ENCODE measurements at regions not wholly inside any gene's neighbourhood (a gene's known extent, or its start where the extent isn't known, plus 50 kb on each side); places are given as distances from the start of the nearest gene placed in this dataset.

DNA sequence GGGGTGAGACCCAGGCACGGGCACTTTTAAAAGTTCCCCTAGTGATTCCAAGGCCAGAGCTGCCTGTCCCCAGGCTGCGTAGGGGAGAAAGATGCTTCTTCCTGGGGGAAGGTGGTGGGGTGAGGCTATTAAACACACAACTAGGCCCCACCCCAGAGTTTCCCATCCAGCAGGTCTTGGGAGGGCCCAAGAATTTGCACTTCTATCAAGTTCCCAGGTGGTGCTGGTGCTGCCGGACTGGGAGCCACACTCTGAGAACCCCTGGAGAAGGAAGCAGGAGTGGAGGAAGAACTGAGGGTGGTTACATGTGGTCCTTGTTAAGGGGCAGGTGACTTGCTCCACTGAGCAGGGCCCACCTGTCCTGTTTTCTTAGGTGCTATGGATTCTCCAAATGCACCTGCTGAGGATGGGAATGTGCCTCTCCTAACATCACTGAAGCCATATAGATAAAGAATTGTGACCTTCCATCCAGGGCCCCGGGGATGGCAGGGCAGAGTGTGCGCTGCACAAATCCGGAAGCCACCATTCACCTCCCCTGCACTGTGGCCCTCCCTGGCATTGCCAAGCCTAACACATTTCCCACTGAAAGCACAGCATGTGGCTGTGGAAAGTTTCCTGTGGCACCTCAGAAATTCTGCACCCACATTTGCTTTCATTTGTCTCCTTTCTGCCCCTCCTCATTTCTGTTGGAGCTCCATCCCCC, 111.5 kb upstream of the MEF2A start:
- TF ChIP-seq, protein P1, sequence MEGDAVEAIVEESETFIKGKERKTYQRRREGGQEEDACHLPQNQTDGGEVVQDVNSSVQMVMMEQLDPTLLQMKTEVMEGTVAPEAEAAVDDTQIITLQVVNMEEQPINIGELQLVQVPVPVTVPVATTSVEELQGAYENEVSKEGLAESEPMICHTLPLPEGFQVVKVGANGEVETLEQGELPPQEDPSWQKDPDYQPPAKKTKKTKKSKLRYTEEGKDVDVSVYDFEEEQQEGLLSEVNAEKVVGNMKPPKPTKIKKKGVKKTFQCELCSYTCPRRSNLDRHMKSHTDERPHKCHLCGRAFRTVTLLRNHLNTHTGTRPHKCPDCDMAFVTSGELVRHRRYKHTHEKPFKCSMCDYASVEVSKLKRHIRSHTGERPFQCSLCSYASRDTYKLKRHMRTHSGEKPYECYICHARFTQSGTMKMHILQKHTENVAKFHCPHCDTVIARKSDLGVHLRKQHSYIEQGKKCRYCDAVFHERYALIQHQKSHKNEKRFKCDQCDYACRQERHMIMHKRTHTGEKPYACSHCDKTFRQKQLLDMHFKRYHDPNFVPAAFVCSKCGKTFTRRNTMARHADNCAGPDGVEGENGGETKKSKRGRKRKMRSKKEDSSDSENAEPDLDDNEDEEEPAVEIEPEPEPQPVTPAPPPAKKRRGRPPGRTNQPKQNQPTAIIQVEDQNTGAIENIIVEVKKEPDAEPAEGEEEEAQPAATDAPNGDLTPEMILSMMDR (tag by site-specific recombination; IDR thresholded peaks at IDR 0.05): no peak
- TF ChIP-seq ZNF777 (tag by site-specific recombination; IDR thresholded peaks at IDR 0.05; ENCODE audit: borderline replicate concordance): no peak
- no peak for TF ChIP-seq ZNF501 (tag by site-specific recombination; IDR thresholded peaks at IDR 0.05)
- TF ChIP-seq, protein P2, sequence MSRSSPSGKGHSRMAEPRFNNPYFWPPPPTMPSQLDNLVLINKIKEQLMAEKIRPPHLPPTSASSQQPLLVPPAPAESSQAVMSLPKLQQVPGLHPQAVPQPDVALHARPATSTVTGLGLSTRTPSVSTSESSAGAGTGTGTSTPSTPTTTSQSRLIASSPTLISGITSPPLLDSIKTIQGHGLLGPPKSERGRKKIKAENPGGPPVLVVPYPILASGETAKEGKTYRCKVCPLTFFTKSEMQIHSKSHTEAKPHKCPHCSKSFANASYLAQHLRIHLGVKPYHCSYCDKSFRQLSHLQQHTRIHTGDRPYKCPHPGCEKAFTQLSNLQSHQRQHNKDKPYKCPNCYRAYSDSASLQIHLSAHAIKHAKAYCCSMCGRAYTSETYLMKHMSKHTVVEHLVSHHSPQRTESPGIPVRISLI (tag by site-specific recombination; IDR thresholded peaks at IDR 0.05): no peak
- TF ChIP-seq, protein P3, sequence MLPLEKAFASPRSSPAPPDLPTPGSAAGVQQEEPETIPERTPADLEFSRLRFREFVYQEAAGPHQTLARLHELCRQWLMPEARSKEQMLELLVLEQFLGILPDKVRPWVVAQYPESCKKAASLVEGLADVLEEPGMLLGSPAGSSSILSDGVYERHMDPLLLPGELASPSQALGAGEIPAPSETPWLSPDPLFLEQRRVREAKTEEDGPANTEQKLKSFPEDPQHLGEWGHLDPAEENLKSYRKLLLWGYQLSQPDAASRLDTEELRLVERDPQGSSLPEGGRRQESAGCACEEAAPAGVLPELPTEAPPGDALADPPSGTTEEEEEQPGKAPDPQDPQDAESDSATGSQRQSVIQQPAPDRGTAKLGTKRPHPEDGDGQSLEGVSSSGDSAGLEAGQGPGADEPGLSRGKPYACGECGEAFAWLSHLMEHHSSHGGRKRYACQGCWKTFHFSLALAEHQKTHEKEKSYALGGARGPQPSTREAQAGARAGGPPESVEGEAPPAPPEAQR (tag by site-specific recombination; IDR thresholded peaks at IDR 0.05): no peak
- TF ChIP-seq GLI2 (tag by site-specific recombination; IDR thresholded peaks at IDR 0.05; ENCODE audit: borderline replicate concordance, low read depth): no peak
- no peak for TF ChIP-seq MZF1 (tag by site-specific recombination; IDR thresholded peaks at IDR 0.05; ENCODE audit: borderline replicate concordance)
- TF ChIP-seq ZNF223 (tag by site-specific recombination; IDR thresholded peaks at IDR 0.05): no peak
- TF ChIP-seq ZNF548 (tag by site-specific recombination; IDR thresholded peaks at IDR 0.05): no peak
- no peak for TF ChIP-seq ZNF701 (tag by site-specific recombination; IDR thresholded peaks at IDR 0.05)
- TF ChIP-seq, protein P4, sequence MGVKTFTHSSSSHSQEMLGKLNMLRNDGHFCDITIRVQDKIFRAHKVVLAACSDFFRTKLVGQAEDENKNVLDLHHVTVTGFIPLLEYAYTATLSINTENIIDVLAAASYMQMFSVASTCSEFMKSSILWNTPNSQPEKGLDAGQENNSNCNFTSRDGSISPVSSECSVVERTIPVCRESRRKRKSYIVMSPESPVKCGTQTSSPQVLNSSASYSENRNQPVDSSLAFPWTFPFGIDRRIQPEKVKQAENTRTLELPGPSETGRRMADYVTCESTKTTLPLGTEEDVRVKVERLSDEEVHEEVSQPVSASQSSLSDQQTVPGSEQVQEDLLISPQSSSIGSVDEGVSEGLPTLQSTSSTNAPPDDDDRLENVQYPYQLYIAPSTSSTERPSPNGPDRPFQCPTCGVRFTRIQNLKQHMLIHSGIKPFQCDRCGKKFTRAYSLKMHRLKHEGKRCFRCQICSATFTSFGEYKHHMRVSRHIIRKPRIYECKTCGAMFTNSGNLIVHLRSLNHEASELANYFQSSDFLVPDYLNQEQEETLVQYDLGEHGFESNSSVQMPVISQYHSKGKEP (tag by site-specific recombination; IDR thresholded peaks at IDR 0.05): no peak
- TF ChIP-seq HOXA7 (CRISPR knock-in tag; IDR thresholded peaks at IDR 0.05; ENCODE audit: borderline replicate concordance): no peak
- TF ChIP-seq, protein P5, sequence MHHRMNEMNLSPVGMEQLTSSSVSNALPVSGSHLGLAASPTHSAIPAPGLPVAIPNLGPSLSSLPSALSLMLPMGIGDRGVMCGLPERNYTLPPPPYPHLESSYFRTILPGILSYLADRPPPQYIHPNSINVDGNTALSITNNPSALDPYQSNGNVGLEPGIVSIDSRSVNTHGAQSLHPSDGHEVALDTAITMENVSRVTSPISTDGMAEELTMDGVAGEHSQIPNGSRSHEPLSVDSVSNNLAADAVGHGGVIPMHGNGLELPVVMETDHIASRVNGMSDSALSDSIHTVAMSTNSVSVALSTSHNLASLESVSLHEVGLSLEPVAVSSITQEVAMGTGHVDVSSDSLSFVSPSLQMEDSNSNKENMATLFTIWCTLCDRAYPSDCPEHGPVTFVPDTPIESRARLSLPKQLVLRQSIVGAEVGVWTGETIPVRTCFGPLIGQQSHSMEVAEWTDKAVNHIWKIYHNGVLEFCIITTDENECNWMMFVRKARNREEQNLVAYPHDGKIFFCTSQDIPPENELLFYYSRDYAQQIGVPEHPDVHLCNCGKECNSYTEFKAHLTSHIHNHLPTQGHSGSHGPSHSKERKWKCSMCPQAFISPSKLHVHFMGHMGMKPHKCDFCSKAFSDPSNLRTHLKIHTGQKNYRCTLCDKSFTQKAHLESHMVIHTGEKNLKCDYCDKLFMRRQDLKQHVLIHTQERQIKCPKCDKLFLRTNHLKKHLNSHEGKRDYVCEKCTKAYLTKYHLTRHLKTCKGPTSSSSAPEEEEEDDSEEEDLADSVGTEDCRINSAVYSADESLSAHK (tag by site-specific recombination; IDR thresholded peaks at IDR 0.05): no peak
- no peak for TF ChIP-seq ZNF140 (tag by site-specific recombination; IDR thresholded peaks at IDR 0.05)

Data from HEK293 (cell line).